HCT116 (cell line): ENCODE measurements at regions not wholly inside any gene's neighbourhood (a gene's known extent, or its start where the extent isn't known, plus 50 kb on each side); places are given as distances from the start of the nearest gene placed in this dataset.

Experiments
- ATAC-seq: fragments of 200-7000 bp; cut with Tn5 transposase; 2 replicates; pipeline ENCODE4 v1.9.1; 2020; ENCODE audit warnings: mild to moderate bottlenecking, moderate library complexity
- BruUV-seq: library from RNA; stranded (reverse); fragments of 400-500 nt; replicated peaks from 2 replicates; lab custom pipeline; 2021; lab: Mats Ljungman, UMichigan
- CTCF ChIA-PET: fragments of 300-600 bp; sonication (Branson Sonifier 250); formaldehyde crosslinking; loops from one replicate; lab custom pipeline; 2021; ENCODE audit warnings: antibody characterized with exemption; lab: Charles Lee
- POLR2A ChIA-PET: fragments of 300-600, 350-600 bp; sonication (Branson Sonifier 250); formaldehyde crosslinking; loops from one replicate; lab custom pipeline; 2021; ENCODE audit warnings: antibody characterized with exemption; lab: Charles Lee
- RAD21 ChIA-PET, 2 experiments: fragments of 300-600 bp; sonication (Branson Sonifier 250); formaldehyde crosslinking; loops; one replicate each; lab custom pipeline; 2023; ENCODE audit warnings: low total read pairs in 2 of 2; ENCODE audit not compliant: uncharacterized antibody in 2 of 2, unreplicated experiment in 2 of 2, low non-redundant PET in 1 of 2; lab: Charles Lee
- DNase-seq: peaks from one replicate; pipeline ENCODE4 v3.0.0-alpha.2; 2010; ENCODE audit warnings: low read depth, low spot score
- H2AFZ ChIP-seq: fragments of 200-600 bp; shearing (Covaris generic), sonication (generic); 2 replicates; pipeline ENCODE4 v1.6.1; 2017; ENCODE audit warnings: low read depth, mixed run types, mixed read lengths, antibody characterized with exemption, low read length; ENCODE audit not compliant: poor library complexity, severe bottlenecking
- H3K27ac ChIP-seq: 2 replicates; pipeline ENCODE4 v1.5.1; 2012; ENCODE audit warnings: low read depth, low read length
- H3K27me3 ChIP-seq: fragments of 200-600 bp; sonication (generic); 2 replicates; pipeline ENCODE4 v1.6.1; 2016; ENCODE audit warnings: mixed run types, low read length, mixed read lengths; ENCODE audit not compliant: insufficient read depth
- H3K36me3 ChIP-seq, 2 experiments: fragments of 200-500 bp in 1 of 2; fragments of 200-600 bp in 1 of 2; sonication (Bioruptor generic) in 1 of 2; sonication (generic) in 1 of 2; 2 replicates each; pipeline versions ENCODE4 v1.5.1 to v1.6.1; 2014 to 2016; ENCODE audit warnings: low read length in 2 of 2, inconsistent platforms in 1 of 2, mixed read lengths in 1 of 2, mixed run types in 1 of 2; ENCODE audit not compliant: insufficient read depth in 2 of 2, control insufficient read depth in 1 of 2
- H3K4me1 ChIP-seq, 2 experiments: fragments of 200-600 bp in 1 of 2; sonication (generic) in 1 of 2; 2 replicates each; pipeline versions ENCODE4 v1.5.1 to v1.6.1; 2012 to 2017; ENCODE audit warnings: low read length in 2 of 2, inconsistent platforms in 1 of 2, mild to moderate bottlenecking in 1 of 2, mixed read lengths in 1 of 2, mixed run types in 1 of 2, moderate library complexity in 1 of 2; ENCODE audit not compliant: insufficient read depth in 2 of 2, control insufficient read depth in 1 of 2
- H3K4me2 ChIP-seq: fragments of 200-600 bp; sonication (generic); 2 replicates; pipeline ENCODE4 v1.6.1; 2017; ENCODE audit warnings: mixed run types, low read length, mixed read lengths
- H3K4me3 ChIP-seq, 2 experiments: fragments of 200-600 bp in 1 of 2; sonication (generic) in 1 of 2; replicated peaks in 1 of 2; 2 replicates each; pipeline ENCODE4 v1.5.1; 2011 to 2016; ENCODE audit warnings: low read length in 2 of 2, control low read depth in 1 of 2, low read depth in 1 of 2, mild to moderate bottlenecking in 1 of 2, mixed read lengths in 1 of 2, mixed run types in 1 of 2
- H3K79me2 ChIP-seq: fragments of 200-600 bp; sonication (generic); 2 replicates; pipeline ENCODE4 v1.6.1; 2017; ENCODE audit warnings: mild to moderate bottlenecking, mixed run types, low read length, moderate library complexity, mixed read lengths; ENCODE audit not compliant: insufficient read depth
- H3K9ac ChIP-seq: fragments of 200-600 bp; sonication (generic); 2 replicates; pipeline ENCODE4 v1.6.1; 2016; ENCODE audit warnings: low read length, mixed read lengths
- H3K9me2 ChIP-seq: fragments of 200-600 bp; sonication (generic), shearing (Covaris generic); 2 replicates; pipeline ENCODE4 v1.6.1; 2017; ENCODE audit warnings: mixed run types, mild to moderate bottlenecking, moderate library complexity; ENCODE audit not compliant: insufficient read depth
- H3K9me3 ChIP-seq, 2 experiments: fragments of 200-500 bp in 1 of 2; fragments of 200-600 bp in 1 of 2; sonication (Bioruptor generic) in 1 of 2; sonication (generic) in 1 of 2; 2 replicates each; pipeline ENCODE4 v1.6.1; 2014 to 2017; ENCODE audit warnings: low read length in 2 of 2, mixed read lengths in 2 of 2, inconsistent platforms in 1 of 2, low read depth in 1 of 2, mild to moderate bottlenecking in 1 of 2, mixed run types in 1 of 2, moderate library complexity in 1 of 2; ENCODE audit not compliant: control insufficient read depth in 1 of 2, insufficient read depth in 1 of 2
- H4K20me1 ChIP-seq: fragments of 200-600 bp; sonication (generic), shearing (Covaris generic); 2 replicates; pipeline ENCODE4 v1.6.1; 2017; ENCODE audit warnings: mixed run types, mild to moderate bottlenecking, moderate library complexity; ENCODE audit not compliant: insufficient read depth
- CBX3 ChIP-seq: IDR thresholded peaks from 2 replicates; pipeline ENCODE4 v1.6.1; 2012; ENCODE audit warnings: low read depth
- CEBPB ChIP-seq: IDR thresholded peaks from 2 replicates; pipeline ENCODE4 v1.6.1; 2012; ENCODE audit warnings: low read depth
- EGR1 ChIP-seq: IDR thresholded peaks from 2 replicates; pipeline ENCODE4 v1.6.1; 2012; ENCODE audit warnings: low read depth
- ELF1 ChIP-seq: IDR thresholded peaks from 2 replicates; pipeline ENCODE4 v1.6.1; 2012; ENCODE audit warnings: low read depth, borderline replicate concordance
- EZH2 ChIP-seq: fragments of 200-600 bp; sonication (generic); IDR thresholded peaks from 2 replicates; pipeline ENCODE4 v1.6.1; 2017; ENCODE audit warnings: antibody characterized with exemption, mixed run types
- EZH2phosphoT487 ChIP-seq: fragments of 200-600 bp; IDR thresholded peaks from 2 replicates; pipeline ENCODE4 v1.6.1; 2018; ENCODE audit warnings: antibody characterized with exemption, borderline replicate concordance
- FOSL1 ChIP-seq: IDR thresholded peaks from 2 replicates; pipeline ENCODE4 v1.6.1; 2012; ENCODE audit warnings: low read depth
- JUND ChIP-seq: IDR thresholded peaks from 2 replicates; pipeline ENCODE4 v1.6.1; 2012
- POLR2A ChIP-seq: IDR thresholded peaks from 2 replicates; pipeline ENCODE4 v1.7.0; 2011; ENCODE audit warnings: borderline replicate concordance; ENCODE audit not compliant: insufficient read depth, insufficient read length; ENCODE audit errors: extremely low read depth
- POLR2AphosphoS5 ChIP-seq: IDR thresholded peaks from 2 replicates; pipeline ENCODE4 v1.6.1; 2011; ENCODE audit warnings: mild to moderate bottlenecking, low read depth, low read length, moderate library complexity
- RAD21 ChIP-seq: IDR thresholded peaks from 2 replicates; pipeline ENCODE4 v1.6.1; 2012; ENCODE audit warnings: low read depth, mild to moderate bottlenecking
- SIN3A ChIP-seq: IDR thresholded peaks from 2 replicates; pipeline ENCODE4 v1.6.1; 2012; ENCODE audit warnings: low read depth
- SP1 ChIP-seq: IDR thresholded peaks from 2 replicates; pipeline ENCODE4 v1.6.1; 2012; ENCODE audit warnings: low read depth
- SRF ChIP-seq: IDR thresholded peaks from 2 replicates; pipeline ENCODE4 v1.6.1; 2012; ENCODE audit warnings: low read depth
- TCF7L2 ChIP-seq: IDR thresholded peaks from 2 replicates; pipeline ENCODE4 v1.7.0; 2011; ENCODE audit warnings: borderline replicate concordance, inconsistent platforms; ENCODE audit not compliant: insufficient read depth, insufficient read length; ENCODE audit errors: extremely low read depth
- YY1 ChIP-seq: IDR thresholded peaks from 2 replicates; pipeline ENCODE4 v1.6.1; 2011; ENCODE audit warnings: low read length, low read depth, moderate library complexity, mild to moderate bottlenecking; ENCODE audit not compliant: insufficient replicate concordance; ENCODE audit errors: extremely low read depth
- ZFX ChIP-seq: fragments of 450-650 bp; IDR thresholded peaks from 2 replicates; pipeline ENCODE4 v1.6.1; 2017
- intact Hi-C: fragments of 100-400 bp; cut with micrococcal nuclease; formaldehyde crosslinking; loops from 2 replicates; pipeline ENCODE4 v1.10.0; 2022
- TF ChIP-seq, protein P1 (sequence below): IDR thresholded peaks from 2 replicates; pipeline ENCODE4 v1.6.1; 2012
- TF ChIP-seq, protein P2 (sequence below), 3 experiments: fragments of 200-600 bp in 1 of 3; sonication (generic) in 1 of 3; IDR thresholded peaks in 2 of 3; conservative IDR thresholded peaks in 1 of 3; 2 replicates each; pipeline ENCODE4 v1.5.1; 2012 to 2017; ENCODE audit warnings: low read depth in 2 of 3, low read length in 2 of 3, antibody characterized with exemption in 1 of 3, borderline replicate concordance in 1 of 3, control low read depth in 1 of 3, mild to moderate bottlenecking in 1 of 3, mixed read lengths in 1 of 3, mixed run types in 1 of 3, moderate library complexity in 1 of 3; ENCODE audit not compliant: insufficient read depth in 1 of 3

DNA sequence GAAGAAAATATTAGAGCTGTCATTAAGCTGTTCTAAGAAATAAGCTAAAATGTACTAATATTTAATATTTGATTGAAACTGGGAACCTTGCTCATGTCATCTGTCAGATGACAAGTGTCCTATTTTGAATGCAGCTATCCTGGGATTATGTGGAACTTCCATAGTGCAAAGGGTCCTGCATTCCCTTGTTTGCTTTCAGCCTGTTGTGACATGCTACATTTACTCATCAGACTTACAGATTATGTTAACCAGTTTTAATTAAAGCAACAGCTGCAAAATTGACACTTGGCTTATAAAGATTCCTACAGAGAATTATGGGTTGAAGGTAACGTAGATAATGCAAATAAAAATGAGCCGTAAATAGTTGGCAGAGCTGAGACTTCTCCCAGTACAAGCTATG is 458.4 kb upstream of the RGS6 start:
- no peaks in the 10 kb centered on the region for H3K79me2 ChIP-seq
- no peak overlapping the region for H3K27ac ChIP-seq
- H3K9ac ChIP-seq: no peak overlapping the region
- intact Hi-C loops: no loop called here
- POLR2A ChIA-PET: no interaction called here
- H3K36me3 ChIP-seq: no peaks in the 10 kb centered on the region
- H3K9me3 ChIP-seq: no peaks in the 10 kb centered on the region
- no peaks in the 10 kb centered on the region for H3K27me3 ChIP-seq
- DNase-seq (no peak), ATAC-seq (no peak)
- no peaks in the 10 kb centered on the region for H4K20me1 ChIP-seq
- TF ChIP-seq SP1 (no peak), POLR2A (no peak), YY1 (no peak), SRF (no peak), SIN3A (no peak), EZH2phosphoT487 (no peak), POLR2AphosphoS5 (no peak), JUND (no peak), ZFX (no peak), CEBPB (no peak), ELF1 (no peak), RAD21 (no peak), CBX3 (no peak), TCF7L2 (no peak), EZH2 (no peak), FOSL1 (no peak), EGR1 (no peak)
- TF ChIP-seq, protein P1, sequence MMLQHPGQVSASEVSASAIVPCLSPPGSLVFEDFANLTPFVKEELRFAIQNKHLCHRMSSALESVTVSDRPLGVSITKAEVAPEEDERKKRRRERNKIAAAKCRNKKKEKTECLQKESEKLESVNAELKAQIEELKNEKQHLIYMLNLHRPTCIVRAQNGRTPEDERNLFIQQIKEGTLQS: no peak
- TF ChIP-seq, protein P2, sequence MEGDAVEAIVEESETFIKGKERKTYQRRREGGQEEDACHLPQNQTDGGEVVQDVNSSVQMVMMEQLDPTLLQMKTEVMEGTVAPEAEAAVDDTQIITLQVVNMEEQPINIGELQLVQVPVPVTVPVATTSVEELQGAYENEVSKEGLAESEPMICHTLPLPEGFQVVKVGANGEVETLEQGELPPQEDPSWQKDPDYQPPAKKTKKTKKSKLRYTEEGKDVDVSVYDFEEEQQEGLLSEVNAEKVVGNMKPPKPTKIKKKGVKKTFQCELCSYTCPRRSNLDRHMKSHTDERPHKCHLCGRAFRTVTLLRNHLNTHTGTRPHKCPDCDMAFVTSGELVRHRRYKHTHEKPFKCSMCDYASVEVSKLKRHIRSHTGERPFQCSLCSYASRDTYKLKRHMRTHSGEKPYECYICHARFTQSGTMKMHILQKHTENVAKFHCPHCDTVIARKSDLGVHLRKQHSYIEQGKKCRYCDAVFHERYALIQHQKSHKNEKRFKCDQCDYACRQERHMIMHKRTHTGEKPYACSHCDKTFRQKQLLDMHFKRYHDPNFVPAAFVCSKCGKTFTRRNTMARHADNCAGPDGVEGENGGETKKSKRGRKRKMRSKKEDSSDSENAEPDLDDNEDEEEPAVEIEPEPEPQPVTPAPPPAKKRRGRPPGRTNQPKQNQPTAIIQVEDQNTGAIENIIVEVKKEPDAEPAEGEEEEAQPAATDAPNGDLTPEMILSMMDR (IDR thresholded peaks at IDR 0.05 in 2 of 3, conservative IDR thresholded peaks at IDR 0.05 in 1 of 3; ENCODE audit: borderline replicate concordance in 1 of 3, insufficient read depth in 1 of 3, low read depth in 2 of 3, low read length in 2 of 3): no peak
- no TSS peak for BruUV-seq
- no peak overlapping the region for H3K4me3 ChIP-seq
- no peak overlapping the region for H2AFZ ChIP-seq
- H3K4me1 ChIP-seq: no peaks in the 10 kb centered on the region
- no peaks in the 10 kb centered on the region for H3K9me2 ChIP-seq
- RAD21 ChIA-PET: no interaction called here
- no peak overlapping the region for H3K4me2 ChIP-seq
- CTCF ChIA-PET: no interaction called here
